GM23248 (cell line): ENCODE measurements at regions not wholly inside any gene's neighbourhood (a gene's known extent, or its start where the extent isn't known, plus 50 kb on each side); places are given as distances from the start of the nearest gene placed in this dataset.

Experiments
- EZH2 ChIP-seq: fragments of 200-600 bp; sonication (generic); IDR thresholded peaks from 2 replicates; pipeline ENCODE4 v1.6.1; 2018; ENCODE audit warnings: antibody characterized with exemption, mild to moderate bottlenecking; ENCODE audit not compliant: insufficient read depth, poor library complexity, severe bottlenecking
- EZH2phosphoT487 ChIP-seq: fragments of 200-600 bp; sonication (generic); IDR thresholded peaks from 2 replicates; pipeline ENCODE4 v1.6.1; 2018; ENCODE audit warnings: antibody characterized with exemption, moderate library complexity, mild to moderate bottlenecking, low read depth; ENCODE audit not compliant: insufficient read depth

DNA sequence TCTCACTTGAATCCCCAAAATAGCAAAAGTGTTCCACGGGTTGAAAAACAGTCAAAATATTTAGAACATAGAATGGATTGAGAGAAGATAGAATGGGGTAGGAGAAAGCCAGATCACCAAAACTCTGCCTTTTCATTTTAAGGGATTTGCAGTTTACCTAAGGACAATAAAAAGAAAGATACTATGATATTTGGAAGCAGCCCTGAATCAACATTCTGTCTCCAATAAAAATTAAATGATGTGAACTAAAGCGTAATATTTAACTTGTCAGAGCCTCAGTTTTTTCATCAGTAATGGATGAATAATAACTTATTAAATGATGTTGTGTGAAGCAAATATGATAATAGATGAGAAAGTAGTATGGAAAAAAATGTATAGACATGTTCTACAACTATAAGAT, 100.2 kb upstream of the REG3G start:
- no peak for TF ChIP-seq EZH2
- no peak for TF ChIP-seq EZH2phosphoT487
